Epithelial cell of esophagus (primary cell): ENCODE measurements at regions not wholly inside any gene's neighbourhood (a gene's known extent, or its start where the extent isn't known, plus 50 kb on each side); places are given as distances from the start of the nearest gene placed in this dataset.

Experiments used
- DNase-seq: peaks from one replicate; pipeline ENCODE4 v3.0.0; 2010; ENCODE audit warnings: low read depth
- H3K4me3 ChIP-seq: 2 replicates; pipeline ENCODE4 v1.5.1; 2011; ENCODE audit warnings: mild to moderate bottlenecking, low read length, control low read depth
- CTCF ChIP-seq: IDR thresholded peaks from 2 replicates; pipeline ENCODE4 v1.5.1; 2011; ENCODE audit warnings: low read depth, mild to moderate bottlenecking, low read length, control low read depth, inconsistent platforms; ENCODE audit not compliant: insufficient read depth; ENCODE audit errors: missing control alignments

- no peak overlapping the region for H3K4me3 ChIP-seq
- no peak for TF ChIP-seq CTCF
These were observed 301.9 kb downstream of the TFAP2A start for GRCh38 chr6:10112871-10113549.

GRCh38 chr6:10111975-10112374 is 302.9 kb downstream of the TFAP2A start:
- no peak for TF ChIP-seq CTCF
- H3K4me3 ChIP-seq = no peak overlapping the region
- no peak for DNase-seq

More at GRCh38 chr6:10112871-10113549, 301.9 kb downstream of the TFAP2A start:
- DNase-seq = no peak

- H3K4me3 ChIP-seq = no peak overlapping the region
- DNase-seq = peak; percentile 47
- TF ChIP-seq CTCF = no peak
These were observed 313.2 kb downstream of the TFAP2A start for GRCh38 chr6:10101551-10102252.

- no peak for TF ChIP-seq CTCF
- H3K4me3 ChIP-seq = no peak overlapping the region
- peak; percentile 23 for DNase-seq
These were observed 315.2 kb downstream of the TFAP2A start for GRCh38 chr6:10099529-10100140.

- no peak overlapping the region for H3K4me3 ChIP-seq
- TF ChIP-seq CTCF = no peak
- peak; percentile 30 for DNase-seq
These were observed 315.9 kb downstream of the TFAP2A start for GRCh38 chr6:10098756-10099528.

GRCh38 chr6:10093282-10093681 is 321.6 kb downstream of the TFAP2A start:
- H3K4me3 ChIP-seq = no peak overlapping the region
- DNase-seq = no peak
- TF ChIP-seq CTCF = no peak
